ENCODE measurements at regions not wholly inside any gene's neighbourhood (a gene's known extent, or its start where the extent isn't known, plus 50 kb on each side); places are given as distances from the start of the nearest gene placed in this dataset.
"Not testable (repeated sequence)": the region's sequence is repeated elsewhere in the genome, so short reads cannot be mapped to it uniquely, and the experiment has no call there.

- H3K18ac ChIP-seq (ENCODE audit: low read depth in 1 of 2, low read length in 2 of 2) = no peak overlapping the region
Observed at GRCh38 chr17:27157898-27158297, 136.0 kb upstream of the WSB1 start.

GRCh38 chr17:27158382-27158781 is 135.5 kb upstream of the WSB1 start:
- Histone ChIP-seq H3K4me1 (ENCODE audit: control insufficient read depth, insufficient read depth, low read depth, low read length) (no peaks in the 10 kb centered on the region), H2AFZ (ENCODE audit: low read depth, low read length) (no peak overlapping the region), H2AK5ac (ENCODE audit: low read length, severe bottlenecking) (no peak overlapping the region), H3K79me1 (replicated peaks; ENCODE audit: low read length, poor library complexity, severe bottlenecking) (no peaks in the 10 kb centered on the region), H3K23ac (ENCODE audit: low read length in 2 of 2) (no peak overlapping the region), H2BK5ac (ENCODE audit: low read depth, low read length, poor library complexity, severe bottlenecking) (no peak overlapping the region), H3K36me3 (ENCODE audit: control insufficient read depth in 1 of 2, insufficient read depth in 2 of 2, low read depth in 1 of 2, low read length in 2 of 2) (no peaks in the 10 kb centered on the region), H3K27me3 (ENCODE audit: control insufficient read depth in 1 of 2, insufficient read depth in 1 of 2, low read length in 2 of 2) (no peaks in the 10 kb centered on the region), H2BK12ac (ENCODE audit: low read length in 2 of 2) (no peak overlapping the region), H3K4me3 (ENCODE audit: insufficient read depth in 1 of 2, low read depth in 1 of 2, low read length in 2 of 2) (no peak overlapping the region), H4K91ac (ENCODE audit: low read length) (no peak overlapping the region), H3K27ac (ENCODE audit: low read length, poor library complexity, severe bottlenecking) (no peak overlapping the region), H4K8ac (ENCODE audit: low read length) (no peak overlapping the region), H3K4me2 (ENCODE audit: low read length, poor library complexity, severe bottlenecking) (no peak overlapping the region), H3K18ac (ENCODE audit: low read depth in 1 of 2, low read length in 2 of 2) (no peak overlapping the region), H3K9me3 (ENCODE audit: control insufficient read depth, low read length) (no peaks in the 10 kb centered on the region), H2BK15ac (ENCODE audit: low read depth, poor library complexity, severe bottlenecking) (no peak overlapping the region), H3K9ac (ENCODE audit: low read length) (no peak overlapping the region), H3K14ac (ENCODE audit: low read length in 2 of 2) (no peak overlapping the region), H2BK120ac (ENCODE audit: low read depth, low read length) (no peak overlapping the region), H3K4ac (ENCODE audit: low read depth in 1 of 2, low read length in 2 of 2) (no peak overlapping the region)
- no peak for DNase-seq
- WGBS = 89% methylated on average over 18 of the region's 18 CpGs

More at GRCh38 chr17:27157898-27158297, 136.0 kb upstream of the WSB1 start:
- no peak overlapping the region for H3K4me2 ChIP-seq (ENCODE audit: low read length, poor library complexity, severe bottlenecking)
- no peak overlapping the region for H4K8ac ChIP-seq (ENCODE audit: low read length)
- H2BK5ac ChIP-seq (ENCODE audit: low read depth, low read length, poor library complexity, severe bottlenecking) = no peak overlapping the region
- H2BK120ac ChIP-seq (ENCODE audit: low read depth, low read length) = no peak overlapping the region
- H3K23ac ChIP-seq (ENCODE audit: low read length in 2 of 2) = no peak overlapping the region
- H2AK5ac ChIP-seq (ENCODE audit: low read length, severe bottlenecking) = no peak overlapping the region
- H4K91ac ChIP-seq (ENCODE audit: low read length) = no peak overlapping the region
- H3K27me3 ChIP-seq (ENCODE audit: control insufficient read depth in 1 of 2, insufficient read depth in 1 of 2, low read length in 2 of 2) = no peaks in the 10 kb centered on the region
- H3K79me1 ChIP-seq (replicated peaks; ENCODE audit: low read length, poor library complexity, severe bottlenecking) = no peaks in the 10 kb centered on the region
- H3K36me3 ChIP-seq (ENCODE audit: control insufficient read depth in 1 of 2, insufficient read depth in 2 of 2, low read depth in 1 of 2, low read length in 2 of 2) = no peaks in the 10 kb centered on the region
- no peak overlapping the region for H2BK15ac ChIP-seq (ENCODE audit: low read depth, poor library complexity, severe bottlenecking)
- no peak overlapping the region for H2AFZ ChIP-seq (ENCODE audit: low read depth, low read length)
- no peak overlapping the region for H2BK12ac ChIP-seq (ENCODE audit: low read length in 2 of 2)
- WGBS = 79% methylated on average over 10 of the region's 10 CpGs
- H3K4me3 ChIP-seq (ENCODE audit: insufficient read depth in 1 of 2, low read depth in 1 of 2, low read length in 2 of 2) = no peak overlapping the region
- H3K4me1 ChIP-seq (ENCODE audit: control insufficient read depth, insufficient read depth, low read depth, low read length) = no peaks in the 10 kb centered on the region
- no peak for DNase-seq
- H3K27ac ChIP-seq (ENCODE audit: low read length, poor library complexity, severe bottlenecking) = no peak overlapping the region
- H3K14ac ChIP-seq (ENCODE audit: low read length in 2 of 2) = no peak overlapping the region
- H3K9ac ChIP-seq (ENCODE audit: low read length) = no peak overlapping the region
- no peaks in the 10 kb centered on the region for H3K9me3 ChIP-seq (ENCODE audit: control insufficient read depth, low read length)
- no peak overlapping the region for H3K4ac ChIP-seq (ENCODE audit: low read depth in 1 of 2, low read length in 2 of 2)

GRCh38 chr17:27180322-27180721 is 113.6 kb upstream of the WSB1 start:
- no peak for DNase-seq
- Histone ChIP-seq H4K8ac (ENCODE audit: low read length) (no peak overlapping the region), H2BK12ac (ENCODE audit: low read length in 2 of 2) (no peak overlapping the region), H2BK120ac (ENCODE audit: low read depth, low read length) (no peak overlapping the region), H3K4me3 (ENCODE audit: insufficient read depth in 1 of 2, low read depth in 1 of 2, low read length in 2 of 2) (no peak overlapping the region), H2AK5ac (ENCODE audit: low read length, severe bottlenecking) (no peak overlapping the region), H3K79me1 (replicated peaks; ENCODE audit: low read length, poor library complexity, severe bottlenecking) (no peaks in the 10 kb centered on the region), H3K9me3 (ENCODE audit: control insufficient read depth, low read length) (peaks cover 4% of the 10 kb centered on the region), H3K36me3 (ENCODE audit: control insufficient read depth in 1 of 2, insufficient read depth in 2 of 2, low read depth in 1 of 2, low read length in 2 of 2) (no peaks in the 10 kb centered on the region), H3K27ac (ENCODE audit: low read length, poor library complexity, severe bottlenecking) (no peak overlapping the region), H3K4ac (ENCODE audit: low read depth in 1 of 2, low read length in 2 of 2) (no peak overlapping the region), H3K4me1 (ENCODE audit: control insufficient read depth, insufficient read depth, low read depth, low read length) (no peaks in the 10 kb centered on the region), H3K4me2 (ENCODE audit: low read length, poor library complexity, severe bottlenecking) (no peak overlapping the region), H3K9ac (ENCODE audit: low read length) (no peak overlapping the region), H3K23ac (ENCODE audit: low read length in 2 of 2) (no peak overlapping the region), H3K18ac (ENCODE audit: low read depth in 1 of 2, low read length in 2 of 2) (no peak overlapping the region), H2AFZ (ENCODE audit: low read depth, low read length) (no peak overlapping the region), H3K27me3 (ENCODE audit: control insufficient read depth in 1 of 2, insufficient read depth in 1 of 2, low read length in 2 of 2) (no peaks in the 10 kb centered on the region), H3K14ac (ENCODE audit: low read length in 2 of 2) (no peak overlapping the region), H4K91ac (ENCODE audit: low read length) (no peak overlapping the region), H2BK15ac (ENCODE audit: low read depth, poor library complexity, severe bottlenecking) (no peak overlapping the region), H2BK5ac (ENCODE audit: low read depth, low read length, poor library complexity, severe bottlenecking) (no peak overlapping the region)
- WGBS = 77% methylated on average over 5 of the region's 5 CpGs

DNA sequence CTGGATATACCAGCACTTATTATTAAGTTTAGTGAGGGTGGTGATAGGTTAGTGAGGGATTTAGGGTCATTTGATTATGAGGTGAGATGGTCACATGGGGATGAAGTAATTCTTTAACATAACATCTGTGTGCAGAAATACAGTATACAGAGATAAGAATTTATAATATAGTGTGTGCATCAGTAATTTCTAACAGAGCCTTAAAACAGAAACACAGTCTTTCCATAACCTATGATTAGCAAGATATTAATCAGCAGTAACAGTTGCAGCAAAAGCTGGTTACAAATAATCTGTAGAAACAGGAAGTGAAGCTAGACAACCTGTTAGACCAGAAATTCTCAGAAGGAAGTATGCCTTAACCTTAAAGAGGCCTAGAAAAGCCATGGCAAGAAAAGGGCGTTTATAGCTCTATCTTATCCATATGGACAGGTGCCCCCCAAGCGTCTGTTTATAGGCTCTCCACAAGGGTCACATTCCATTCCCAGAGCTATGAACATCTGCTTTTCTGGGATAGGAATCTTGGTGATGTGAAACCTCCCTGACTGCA is 112.5 kb upstream of the WSB1 start:
- not testable (repeated sequence) for DNase-seq; H3K4me2 ChIP-seq (ENCODE audit: low read length, poor library complexity, severe bottlenecking)
- WGBS = 29% methylated on average over 2 of the region's 2 CpGs

More for the DNA sequence above, 112.5 kb upstream of the WSB1 start:
- not testable (repeated sequence) for H3K23ac ChIP-seq (ENCODE audit: low read length in 2 of 2); H3K27ac ChIP-seq (ENCODE audit: low read length, poor library complexity, severe bottlenecking); H3K9ac ChIP-seq (ENCODE audit: low read length); H2AK5ac ChIP-seq (ENCODE audit: low read length, severe bottlenecking); H3K36me3 ChIP-seq (ENCODE audit: control insufficient read depth in 1 of 2, insufficient read depth in 2 of 2, low read depth in 1 of 2, low read length in 2 of 2); H3K14ac ChIP-seq (ENCODE audit: low read length in 2 of 2); H2BK120ac ChIP-seq (ENCODE audit: low read depth, low read length); H3K9me3 ChIP-seq (ENCODE audit: control insufficient read depth, low read length); H3K18ac ChIP-seq (ENCODE audit: low read depth in 1 of 2, low read length in 2 of 2); H2AFZ ChIP-seq (ENCODE audit: low read depth, low read length); H3K27me3 ChIP-seq (ENCODE audit: control insufficient read depth in 1 of 2, insufficient read depth in 1 of 2, low read length in 2 of 2); H4K91ac ChIP-seq (ENCODE audit: low read length); H2BK5ac ChIP-seq (ENCODE audit: low read depth, low read length, poor library complexity, severe bottlenecking); H2BK12ac ChIP-seq (ENCODE audit: low read length in 2 of 2); H4K8ac ChIP-seq (ENCODE audit: low read length); H3K4ac ChIP-seq (ENCODE audit: low read depth in 1 of 2, low read length in 2 of 2); H3K79me1 ChIP-seq (replicated peaks; ENCODE audit: low read length, poor library complexity, severe bottlenecking); H2BK15ac ChIP-seq (ENCODE audit: low read depth, poor library complexity, severe bottlenecking); H3K4me1 ChIP-seq (ENCODE audit: control insufficient read depth, insufficient read depth, low read depth, low read length); H3K4me3 ChIP-seq (ENCODE audit: insufficient read depth in 1 of 2, low read depth in 1 of 2, low read length in 2 of 2)
